Skeletal muscle satellite cell (primary cell): ENCODE measurements at regions not wholly inside any gene's neighbourhood (a gene's known extent, or its start where the extent isn't known, plus 50 kb on each side); places are given as distances from the start of the nearest gene placed in this dataset.

Experiments
- H3K27me3 ChIP-seq: 2 replicates; pipeline ENCODE4 v1.7.0; 2013; ENCODE audit warnings: low read length; ENCODE audit not compliant: control insufficient read depth, insufficient read depth
- H3K36me3 ChIP-seq: 2 replicates; pipeline ENCODE4 v1.7.0; 2013; ENCODE audit warnings: mild to moderate bottlenecking, control low read depth, low read length; ENCODE audit not compliant: insufficient read depth
- H3K4me1 ChIP-seq: 2 replicates; pipeline ENCODE4 v1.7.0; 2013; ENCODE audit warnings: low read length; ENCODE audit not compliant: control insufficient read depth, insufficient read depth
- H3K4me2 ChIP-seq: 2 replicates; pipeline ENCODE4 v1.7.0; 2013; ENCODE audit warnings: mild to moderate bottlenecking, low read length
- H3K4me3 ChIP-seq: 2 replicates; pipeline ENCODE4 v1.7.0; 2013; ENCODE audit warnings: low read length
- H3K9ac ChIP-seq: 2 replicates; pipeline ENCODE4 v1.7.0; 2013; ENCODE audit warnings: mild to moderate bottlenecking, low read depth, low read length, moderate library complexity
- H3K9me3 ChIP-seq: replicated peaks from 2 replicates; pipeline ENCODE4 v1.7.0; 2013; ENCODE audit warnings: mild to moderate bottlenecking, control low read depth, low read length

DNA sequence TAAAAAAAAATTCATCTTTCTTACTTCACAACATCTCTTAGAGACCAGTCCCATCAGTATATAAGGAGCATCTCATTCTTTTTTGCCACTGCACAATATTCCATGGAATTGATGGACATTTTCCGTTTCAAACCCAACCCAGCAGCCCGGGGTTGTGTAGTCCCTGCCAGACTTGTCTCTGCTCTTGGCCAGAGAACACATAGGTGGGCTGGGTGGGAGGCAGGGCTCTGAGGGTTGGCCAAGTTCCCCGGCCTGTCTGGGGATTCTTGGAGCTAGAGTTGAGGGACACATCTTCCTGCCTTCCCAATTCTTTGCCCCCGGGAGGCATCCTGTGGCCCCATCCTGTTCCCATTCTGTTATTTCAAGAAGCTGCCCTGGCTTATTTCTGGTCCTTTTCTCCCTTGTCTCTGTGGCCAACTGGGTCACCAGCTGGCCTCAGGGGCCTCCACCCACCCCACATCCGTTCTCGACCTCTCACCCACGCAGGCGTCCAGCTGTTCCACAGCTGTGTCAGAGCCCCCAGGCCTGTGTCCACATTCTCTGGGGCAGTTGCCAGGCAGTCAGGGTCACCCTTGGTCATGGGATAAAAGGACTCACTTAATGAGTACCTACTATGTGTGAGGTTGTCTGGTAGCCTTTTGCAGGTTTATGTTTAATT lies 52.0 kb upstream of the CCDC63 start:
- peak overlapping the region; percentile 42 for H3K4me2 ChIP-seq
- H3K27me3 ChIP-seq = no peaks in the 10 kb centered on the region
- peaks cover 14% of the 10 kb centered on the region for H3K4me1 ChIP-seq
- no peak overlapping the region for H3K9ac ChIP-seq
- no peaks in the 10 kb centered on the region for H3K9me3 ChIP-seq
- no peaks in the 10 kb centered on the region for H3K36me3 ChIP-seq
- H3K4me3 ChIP-seq = peak overlapping the region; percentile 31

DNA sequence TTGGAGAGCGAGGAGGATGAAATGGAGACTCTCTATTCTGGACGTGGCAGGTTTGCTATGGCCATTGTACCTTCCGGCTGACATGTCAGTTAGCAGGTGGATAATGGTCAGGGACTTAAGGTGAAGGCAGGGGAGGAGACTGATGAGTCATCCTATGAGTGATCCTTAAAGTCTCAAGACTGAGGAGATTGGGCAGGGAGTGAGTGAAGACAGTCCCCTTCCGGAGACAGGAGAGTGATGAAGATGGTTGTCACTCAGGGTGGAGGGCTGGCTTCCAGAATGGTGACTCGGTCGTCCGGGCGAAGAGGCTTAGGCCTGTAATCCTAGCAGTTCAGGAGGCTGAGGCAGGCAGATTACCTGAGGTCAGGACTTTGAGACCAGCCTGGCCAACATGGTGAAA lies 49.8 kb upstream of the CCDC63 start:
- Histone ChIP-seq H3K36me3 (no peaks in the 10 kb centered on the region), H3K9me3 (no peaks in the 10 kb centered on the region), H3K4me3 (no peak overlapping the region)

More for the DNA sequence above, 49.8 kb upstream of the CCDC63 start:
- H3K4me1 ChIP-seq = peaks cover 14% of the 10 kb centered on the region
- H3K27me3 ChIP-seq = no peaks in the 10 kb centered on the region
- no peak overlapping the region for H3K4me2 ChIP-seq
- no peak overlapping the region for H3K9ac ChIP-seq
